GM23248 (cell line): ENCODE measurements at regions not wholly inside any gene's neighbourhood (a gene's known extent, or its start where the extent isn't known, plus 50 kb on each side); places are given as distances from the start of the nearest gene placed in this dataset.
"Not testable (repeated sequence)": the region's sequence is repeated elsewhere in the genome, so short reads cannot be mapped to it uniquely, and the experiment has no call there.

Source experiments
- EZH2 ChIP-seq: fragments of 200-600 bp; sonication (generic); IDR thresholded peaks from 2 replicates; pipeline ENCODE4 v1.6.1; 2018; ENCODE audit warnings: antibody characterized with exemption, mild to moderate bottlenecking; ENCODE audit not compliant: insufficient read depth, poor library complexity, severe bottlenecking
- EZH2phosphoT487 ChIP-seq: fragments of 200-600 bp; sonication (generic); IDR thresholded peaks from 2 replicates; pipeline ENCODE4 v1.6.1; 2018; ENCODE audit warnings: antibody characterized with exemption, moderate library complexity, mild to moderate bottlenecking, low read depth; ENCODE audit not compliant: insufficient read depth

DNA sequence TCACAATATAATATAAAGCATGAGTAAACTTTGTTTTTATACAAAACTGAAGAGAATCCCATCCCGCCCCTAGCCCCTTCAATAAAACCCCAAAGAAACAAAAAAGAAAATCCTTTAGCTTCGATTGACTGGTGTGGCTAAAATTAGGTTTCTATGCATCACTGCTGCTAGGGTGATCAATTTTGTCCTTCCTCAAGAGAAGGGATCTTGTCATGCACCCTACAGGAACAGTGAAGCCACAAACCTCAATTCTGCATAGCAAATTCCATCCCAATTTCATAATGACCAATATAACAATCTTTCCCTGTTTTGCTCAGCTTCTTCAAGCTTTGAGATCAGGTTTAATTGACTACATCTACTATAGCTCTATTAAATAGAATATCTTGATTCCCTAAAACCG is 55.2 kb upstream of the TUBA3D start:
- TF ChIP-seq EZH2phosphoT487, EZH2: not testable (repeated sequence)
